ENCODE measurements at regions not wholly inside any gene's neighbourhood (a gene's known extent, or its start where the extent isn't known, plus 50 kb on each side); places are given as distances from the start of the nearest gene placed in this dataset.

- in situ Hi-C loops (cut with HindIII; ENCODE audit: extremely low pct_ligation_motif_present, low pct_unique_long_range_greater_than_20kb) (no loop called here), intact Hi-C loops (cut with micrococcal nuclease; ENCODE audit: unreplicated experiment) (no loop called here)
Measured at GRCh38 chr15:94666553-94666952, 435.2 kb downstream of the MCTP2 start.

More at GRCh38 chr15:94666553-94666952, 435.2 kb downstream of the MCTP2 start:
- ChIA-PET CTCF (ENCODE audit: low intra/inter-chr PET ratio, low total read pairs) (no interaction called here), POLR2A (no interaction called here)
- FAIRE-seq, result no peak
- WGBS (ENCODE audit: low lambda C conversion rate), result 0% methylated on average over 3 of the region's 5 CpGs
- DNase-seq (ENCODE audit: low spot score), result peak; percentile 3
- no peaks in the 10 kb centered on the region for H3K4me1 ChIP-seq (ENCODE audit: insufficient read depth, low read length)
- TF ChIP-seq CREB1 (IDR thresholded peaks at IDR 0.05), result 0 out of 2 replicates have a peak, but pooled peaks have one; percentile 5
- TF ChIP-seq CREB1 (CRISPR knock-in tag; IDR thresholded peaks at IDR 0.05), result no peak
- TF ChIP-seq CTCF (CRISPR knock-in tag; IDR thresholded peaks at IDR 0.05), result 0 out of 2 replicates have a peak, but pooled peaks have one; percentile 8
- peak; percentile 38; the same call in 1 of the 2 replicates for TF ChIP-seq STAG1 (CRISPR knock-in tag; IDR thresholded peaks at IDR 0.05)
- no peak for TF ChIP-seq CEBPZ (IDR thresholded peaks at IDR 0.05; ENCODE audit: low read length)
- H3K27me3 ChIP-seq (ENCODE audit: control insufficient read depth in 1 of 2, insufficient read depth in 2 of 2, low read length in 2 of 2), result no peaks in the 10 kb centered on the region; a peak in 2 of 5 replicates
- BruUV-seq (replicated peaks), result no TSS peak
- H3K4me2 ChIP-seq (ENCODE audit: low read depth, low read length), result no peak overlapping the region
- no peak overlapping the region for H3K27ac ChIP-seq (ENCODE audit: extremely low read length, insufficient read depth, low read length)
- H3K36me3 ChIP-seq (replicated peaks in 1 of 2; ENCODE audit: control insufficient read depth in 1 of 2, insufficient read depth in 2 of 2, low read length in 2 of 2), result no peaks in the 10 kb centered on the region
- no peaks in the 10 kb centered on the region for H3K79me2 ChIP-seq (ENCODE audit: insufficient read depth, low read length)
- no peaks in the 10 kb centered on the region for H3K9me3 ChIP-seq (ENCODE audit: low read length)
- H2AFZ ChIP-seq (ENCODE audit: low read length), result no peak overlapping the region
- H4K20me1 ChIP-seq (ENCODE audit: insufficient read depth, low read length), result no peaks in the 10 kb centered on the region
- H3K4me3 ChIP-seq (replicated peaks in 1 of 3; ENCODE audit: insufficient read depth in 1 of 3, low read depth in 2 of 3, low read length in 3 of 3), result no peak overlapping the region
- H3K9ac ChIP-seq (ENCODE audit: insufficient read depth, low read depth, low read length), result no peak overlapping the region
- ATAC-seq, result peak; percentile 75
